IMR-90 (cell line): ENCODE measurements at regions not wholly inside any gene's neighbourhood (a gene's known extent, or its start where the extent isn't known, plus 50 kb on each side); places are given as distances from the start of the nearest gene placed in this dataset.

Experiments
- ATAC-seq: fragments of 200-7000 bp; cut with Tn5 transposase; 2 replicates; pipeline ENCODE4 v1.9.1; 2020; ENCODE audit warnings: low read depth, mild to moderate bottlenecking, moderate library complexity
- BruUV-seq: library from RNA; stranded (reverse); fragments of 400-500 nt; replicated peaks from 2 replicates; lab custom pipeline; 2021; lab: Mats Ljungman, UMichigan
- CTCF ChIA-PET: fragments of 300-600 bp; formaldehyde crosslinking; extraction: SDS; loops from one replicate; lab custom pipeline; 2021; ENCODE audit warnings: antibody characterized with exemption; lab: Yijun Ruan, JAX
- POLR2A ChIA-PET: fragments of 300-600 bp; sonication (Branson Sonifier 250); formaldehyde crosslinking; loops from one replicate; lab custom pipeline; 2022; ENCODE audit warnings: antibody characterized with exemption; ENCODE audit not compliant: unreplicated experiment; lab: Charles Lee
- DNase-seq: peaks from one replicate; pipeline ENCODE4 v3.0.0; 2013
- H2AFZ ChIP-seq: replicated peaks from 2 replicates; pipeline ENCODE3; 2013; ENCODE audit warnings: low read length, mild to moderate bottlenecking; ENCODE audit not compliant: poor library complexity
- H2AK5ac ChIP-seq: 2 replicates; pipeline ENCODE4 v1.6.1; 2013; ENCODE audit warnings: low read depth, low read length, inconsistent platforms
- H2AK9ac ChIP-seq: replicated peaks from 2 replicates; pipeline ENCODE3; 2013; ENCODE audit warnings: mild to moderate bottlenecking, low read depth, low read length, moderate library complexity; ENCODE audit not compliant: poor library complexity
- H2BK120ac ChIP-seq: 2 replicates; pipeline ENCODE4 v1.6.1; 2013; ENCODE audit warnings: low read depth, low read length, inconsistent platforms
- H2BK15ac ChIP-seq: 3 replicates; pipeline ENCODE4 v1.6.1; 2013; ENCODE audit warnings: low read depth, low read length, inconsistent platforms
- H2BK20ac ChIP-seq: 2 replicates; pipeline ENCODE4 v1.6.1; 2013; ENCODE audit warnings: low read depth, mild to moderate bottlenecking, inconsistent platforms, low read length, moderate library complexity
- H2BK5ac ChIP-seq: 2 replicates; pipeline ENCODE4 v1.6.1; 2013; ENCODE audit warnings: mild to moderate bottlenecking, low read depth, low read length, inconsistent platforms; ENCODE audit not compliant: poor library complexity, severe bottlenecking
- H3K14ac ChIP-seq: replicated peaks from 2 replicates; pipeline ENCODE4 v1.6.1; 2013; ENCODE audit warnings: low read depth, low read length, inconsistent platforms
- H3K18ac ChIP-seq: 2 replicates; pipeline ENCODE4 v1.6.1; 2013; ENCODE audit warnings: low read depth, low read length, control low read depth
- H3K23ac ChIP-seq: 2 replicates; pipeline ENCODE4 v1.6.1; 2013; ENCODE audit warnings: low read depth, low read length, inconsistent platforms
- H3K27ac ChIP-seq: 2 replicates; pipeline ENCODE4 v1.5.1; 2013; ENCODE audit warnings: mild to moderate bottlenecking, control low read depth, low read length; ENCODE audit not compliant: insufficient read depth
- H3K27me3 ChIP-seq: 2 replicates; pipeline ENCODE4 v1.6.1; 2013; ENCODE audit warnings: low read length; ENCODE audit not compliant: control insufficient read depth, insufficient read depth
- H3K36me3 ChIP-seq: 2 replicates; pipeline ENCODE4 v1.6.1; 2013; ENCODE audit warnings: low read length, mixed read lengths; ENCODE audit not compliant: control insufficient read depth, insufficient read depth
- H3K4ac ChIP-seq: 2 replicates; pipeline ENCODE4 v1.6.1; 2013; ENCODE audit warnings: low read depth, low read length, inconsistent platforms
- H3K4me1 ChIP-seq: 2 replicates; pipeline ENCODE4 v1.6.1; 2013; ENCODE audit warnings: low read length, mixed read lengths; ENCODE audit not compliant: control insufficient read depth, insufficient read depth
- H3K4me2 ChIP-seq: 2 replicates; pipeline ENCODE4 v1.6.1; 2013; ENCODE audit warnings: low read depth, mild to moderate bottlenecking, control low read depth, low read length, moderate library complexity
- H3K4me3 ChIP-seq: 2 replicates; pipeline ENCODE4 v1.5.1; 2013; ENCODE audit warnings: low read depth, mild to moderate bottlenecking, control low read depth, low read length, moderate library complexity; ENCODE audit not compliant: insufficient read depth
- H3K56ac ChIP-seq: 2 replicates; pipeline ENCODE4 v1.6.1; 2013; ENCODE audit warnings: low read length, inconsistent platforms; ENCODE audit not compliant: insufficient read depth; ENCODE audit errors: extremely low read depth
- H3K79me1 ChIP-seq, 2 experiments: 2 replicates each; pipeline ENCODE4 v1.6.1; 2013; ENCODE audit warnings: low read length in 2 of 2, inconsistent platforms in 1 of 2, low read depth in 1 of 2
- H3K9ac ChIP-seq: 2 replicates; pipeline ENCODE4 v1.6.1; 2013; ENCODE audit warnings: low read depth, low read length, control low read depth
- H3K9me1 ChIP-seq: 2 replicates; pipeline ENCODE4 v1.6.1; 2013; ENCODE audit warnings: low read length, inconsistent platforms; ENCODE audit not compliant: insufficient read depth
- H3K9me3 ChIP-seq: 2 replicates; pipeline ENCODE4 v1.6.1; 2013; ENCODE audit warnings: low read length; ENCODE audit not compliant: control insufficient read depth, insufficient read depth
- H4K20me1 ChIP-seq: 2 replicates; pipeline ENCODE4 v1.6.1; 2013; ENCODE audit warnings: low read length, inconsistent platforms; ENCODE audit not compliant: insufficient read depth
- H4K5ac ChIP-seq: 2 replicates; pipeline ENCODE4 v1.6.1; 2013; ENCODE audit warnings: mild to moderate bottlenecking, low read depth, low read length, control low read depth
- H4K8ac ChIP-seq, 2 experiments: 2 replicates each; pipeline ENCODE4 v1.6.1; 2013; ENCODE audit warnings: low read depth in 2 of 2, low read length in 2 of 2, control low read depth in 1 of 2, inconsistent platforms in 1 of 2
- H4K91ac ChIP-seq: 2 replicates; pipeline ENCODE4 v1.6.1; 2013; ENCODE audit warnings: low read depth, low read length, inconsistent platforms; ENCODE audit not compliant: insufficient read depth
- BHLHE40 ChIP-seq: fragments of 150-350 bp; IDR thresholded peaks from 2 replicates; pipeline ENCODE4 v1.6.1; 2016; ENCODE audit warnings: mild to moderate bottlenecking, low read depth, low read length
- CEBPB ChIP-seq: IDR thresholded peaks from 2 replicates; pipeline ENCODE4 v1.6.1; 2012; ENCODE audit warnings: low read depth, low read length, improper control_type of control experiment
- FOS ChIP-seq: fragments of 150-350 bp; IDR thresholded peaks from 2 replicates; pipeline ENCODE4 v1.6.1; 2016; ENCODE audit warnings: low read depth, low read length
- MAZ ChIP-seq: IDR thresholded peaks from 2 replicates; pipeline ENCODE4 v1.6.1; 2012; ENCODE audit warnings: low read depth, mild to moderate bottlenecking, low read length, improper control_type of control experiment, moderate library complexity, borderline replicate concordance
- MXI1 ChIP-seq: IDR thresholded peaks from 2 replicates; pipeline ENCODE4 v1.6.1; 2012; ENCODE audit warnings: low read depth, mild to moderate bottlenecking, low read length, moderate library complexity, borderline replicate concordance
- NFE2L2 ChIP-seq: fragments of 150-350 bp; IDR thresholded peaks from 2 replicates; pipeline ENCODE4 v1.6.1; 2016; ENCODE audit warnings: low read depth, mild to moderate bottlenecking, low read length
- POLR2A ChIP-seq: IDR thresholded peaks from 2 replicates; pipeline ENCODE4 v1.6.1; 2012; ENCODE audit warnings: mild to moderate bottlenecking, low read depth, low read length
- RAD21 ChIP-seq: IDR thresholded peaks from 2 replicates; pipeline ENCODE4 v1.6.1; 2012; ENCODE audit warnings: low read length, improper control_type of control experiment
- RFX5 ChIP-seq: IDR thresholded peaks from 2 replicates; pipeline ENCODE4 v1.8.0; 2012; ENCODE audit warnings: low read depth, mild to moderate bottlenecking, low read length, moderate library complexity
- SMC3 ChIP-seq: fragments of 150-350 bp; IDR thresholded peaks from 2 replicates; pipeline ENCODE4 v1.6.1; 2016; ENCODE audit warnings: low read depth, mild to moderate bottlenecking, antibody characterized with exemption, low read length, moderate library complexity
- WGBS, 2 experiments: methylation state at CpG; one replicate each; pipeline versions ENCODE4 v1.1.5 to v1.1.7; 2013; ENCODE audit warnings: missing lambda C conversion rate in 2 of 2; ENCODE audit not compliant: insufficient read length in 1 of 2; ENCODE audit errors: extremely low coverage in 2 of 2; 5-methylcytosine and 5-hydroxymethylcytosine counted together
- dilution Hi-C: fragments of 300-500 bp; cut with HindIII; formaldehyde crosslinking; loops from one replicate; pipeline ENCODE4 v1.14.3; 2018; ENCODE audit warnings: low sequenced_read_pairs; ENCODE audit not compliant: unreplicated experiment
- in situ Hi-C: fragments of 300-500 bp; cut with MboI; formaldehyde crosslinking; loops from 3 replicates; pipeline ENCODE4 v1.14.3; 2019; ENCODE audit warnings: low sequenced_read_pairs, inconsistent platforms, mixed read lengths
- intact Hi-C: fragments of 100-400 bp; cut with micrococcal nuclease; formaldehyde crosslinking; loops from 2 replicates; pipeline ENCODE4 v1.10.0; 2022
- TF ChIP-seq, protein P1 (sequence below): fragments of 150-350 bp; IDR thresholded peaks from 2 replicates; pipeline ENCODE4 v1.6.1; 2017; ENCODE audit warnings: mild to moderate bottlenecking, antibody characterized with exemption, low read length, low read depth

DNA sequence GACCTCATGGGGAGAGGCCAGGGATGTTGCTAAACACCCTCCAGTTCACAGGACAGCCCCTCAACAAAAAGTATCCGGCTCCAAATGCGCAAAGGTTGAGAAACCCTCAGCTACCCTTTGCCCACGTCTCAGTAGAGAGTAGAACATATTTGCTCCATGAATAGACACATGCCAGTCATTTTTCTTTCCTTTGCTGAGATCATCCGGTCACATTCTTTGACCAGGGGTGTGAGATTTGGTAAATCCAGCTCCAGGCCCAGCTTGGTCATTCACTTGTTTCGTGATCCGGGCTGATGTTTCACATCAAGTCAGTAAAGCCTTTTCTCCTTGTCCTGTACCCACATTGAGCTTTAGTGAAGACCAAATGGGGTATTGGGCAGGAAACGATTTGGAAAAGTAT lies 83.6 kb upstream of the LHX5 start:
- Histone ChIP-seq H4K91ac (no peak overlapping the region), H3K27me3 (no peaks in the 10 kb centered on the region), H3K56ac (no peak overlapping the region), H3K4ac (no peak overlapping the region), H3K36me3 (no peaks in the 10 kb centered on the region), H2AK9ac (no peak overlapping the region), H3K4me2 (no peak overlapping the region), H3K9me3 (no peaks in the 10 kb centered on the region; the same call in 1 of the 2 replicates), H2BK5ac (no peak overlapping the region), H4K20me1 (no peaks in the 10 kb centered on the region), H3K23ac (no peak overlapping the region), H4K8ac (no peak overlapping the region), H4K5ac (no peak overlapping the region), H2AK5ac (no peak overlapping the region), H3K4me3 (no peak overlapping the region), H3K9me1 (no peaks in the 10 kb centered on the region), H3K27ac (no peak overlapping the region), H3K4me1 (no peaks in the 10 kb centered on the region), H3K79me1 (no peaks in the 10 kb centered on the region), H3K9ac (no peak overlapping the region), H3K14ac (no peak overlapping the region), H2BK20ac (no peak overlapping the region), H2AFZ (no peak overlapping the region), H2BK15ac (no peak overlapping the region), H2BK120ac (no peak overlapping the region), H3K18ac (no peak overlapping the region)
- in situ Hi-C loops (no loop called here), dilution Hi-C loops (no loop called here), intact Hi-C loops (no loop called here)
- ChIA-PET CTCF (no interaction called here), POLR2A (no interaction called here)
- TF ChIP-seq RFX5 (no peak), POLR2A (no peak), MAZ (no peak), RAD21 (no peak), NFE2L2 (no peak), BHLHE40 (no peak), SMC3 (no peak), FOS (no peak), MXI1 (no peak), CEBPB (no peak)
- TF ChIP-seq, protein P1, sequence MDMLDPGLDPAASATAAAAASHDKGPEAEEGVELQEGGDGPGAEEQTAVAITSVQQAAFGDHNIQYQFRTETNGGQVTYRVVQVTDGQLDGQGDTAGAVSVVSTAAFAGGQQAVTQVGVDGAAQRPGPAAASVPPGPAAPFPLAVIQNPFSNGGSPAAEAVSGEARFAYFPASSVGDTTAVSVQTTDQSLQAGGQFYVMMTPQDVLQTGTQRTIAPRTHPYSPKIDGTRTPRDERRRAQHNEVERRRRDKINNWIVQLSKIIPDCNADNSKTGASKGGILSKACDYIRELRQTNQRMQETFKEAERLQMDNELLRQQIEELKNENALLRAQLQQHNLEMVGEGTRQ: no peak
- WGBS, 2 experiments: no CpG with 5 or more reads among the region's 7 CpGs
- BruUV-seq: no TSS peak
- DNase-seq: peak; percentile 8
- ATAC-seq: no peak
